Smooth muscle cell (in vitro differentiated cells): ENCODE measurements at regions not wholly inside any gene's neighbourhood (a gene's known extent, or its start where the extent isn't known, plus 50 kb on each side); places are given as distances from the start of the nearest gene placed in this dataset.

ENCODE experiments used
- DNase-seq: peaks from one replicate; lab custom pipeline; 2025; ENCODE audit not compliant: unreplicated experiment; lab: John Stamatoyannopoulos, UW
- H2AFZ ChIP-seq: fragments of 200-600 bp; sonication (generic); 2 replicates; pipeline ENCODE4 v1.6.0; 2016; ENCODE audit warnings: antibody characterized with exemption, low read depth, mild to moderate bottlenecking
- H3F3A ChIP-seq: fragments of 200-600 bp; sonication (generic); 2 replicates; pipeline ENCODE4 v1.6.0; 2017; ENCODE audit warnings: antibody characterized with exemption, low read depth
- H3K27ac ChIP-seq: fragments of 200-600 bp; sonication (generic); 2 replicates; pipeline ENCODE4 v1.5.1; 2016; ENCODE audit warnings: low read depth, mild to moderate bottlenecking
- H3K27me3 ChIP-seq: fragments of 200-600 bp; sonication (generic); 2 replicates; pipeline ENCODE4 v1.6.1; 2016; ENCODE audit warnings: low read depth, mild to moderate bottlenecking
- H3K36me3 ChIP-seq: fragments of 200-600 bp; sonication (generic); 2 replicates; pipeline ENCODE4 v1.5.1; 2016; ENCODE audit warnings: low read depth
- H3K4me1 ChIP-seq: fragments of 200-600 bp; sonication (generic); 2 replicates; pipeline ENCODE4 v1.5.1; 2016; ENCODE audit warnings: low read depth
- H3K4me2 ChIP-seq: fragments of 200-600 bp; sonication (generic); 2 replicates; pipeline ENCODE4 v1.6.0; 2016; ENCODE audit warnings: mild to moderate bottlenecking
- H3K4me3 ChIP-seq: fragments of 200-600 bp; sonication (generic); 2 replicates; pipeline ENCODE4 v1.5.1; 2016; ENCODE audit warnings: mild to moderate bottlenecking
- H3K79me2 ChIP-seq: fragments of 200-600 bp; sonication (generic); 2 replicates; pipeline ENCODE4 v1.6.0; 2016; ENCODE audit warnings: low read depth, mild to moderate bottlenecking
- H3K9ac ChIP-seq: fragments of 200-600 bp; sonication (generic); 2 replicates; pipeline ENCODE4 v1.6.0; 2016; ENCODE audit warnings: low read depth
- H3K9me3 ChIP-seq: fragments of 200-600 bp; sonication (generic); replicated peaks from 2 replicates; pipeline ENCODE4 v1.5.1; 2016; ENCODE audit warnings: low read depth
- H4K20me1 ChIP-seq: fragments of 200-600 bp; sonication (generic); 2 replicates; pipeline ENCODE4 v1.6.0; 2016; ENCODE audit warnings: low read depth
- WGBS: methylation state at CpG from one replicate; pipeline ENCODE4 v1.1.7; 2016; ENCODE audit warnings: low lambda C conversion rate; 5-methylcytosine and 5-hydroxymethylcytosine counted together
- TF ChIP-seq, protein P1 (sequence below): fragments of 200-600 bp; sonication (generic); IDR thresholded peaks from 2 replicates; pipeline ENCODE4 v1.5.1; 2017; ENCODE audit warnings: borderline replicate concordance, mild to moderate bottlenecking, antibody characterized with exemption; ENCODE audit not compliant: insufficient read depth, poor library complexity, severe bottlenecking

- no peaks in the 10 kb centered on the region for H3K9me3 ChIP-seq
- peak overlapping the region; percentile 75 for H3K27ac ChIP-seq
- no peaks in the 10 kb centered on the region for H4K20me1 ChIP-seq
- peak overlapping the region; percentile 83 for H3K4me3 ChIP-seq
- no peak for DNase-seq
- TF ChIP-seq, protein P1, sequence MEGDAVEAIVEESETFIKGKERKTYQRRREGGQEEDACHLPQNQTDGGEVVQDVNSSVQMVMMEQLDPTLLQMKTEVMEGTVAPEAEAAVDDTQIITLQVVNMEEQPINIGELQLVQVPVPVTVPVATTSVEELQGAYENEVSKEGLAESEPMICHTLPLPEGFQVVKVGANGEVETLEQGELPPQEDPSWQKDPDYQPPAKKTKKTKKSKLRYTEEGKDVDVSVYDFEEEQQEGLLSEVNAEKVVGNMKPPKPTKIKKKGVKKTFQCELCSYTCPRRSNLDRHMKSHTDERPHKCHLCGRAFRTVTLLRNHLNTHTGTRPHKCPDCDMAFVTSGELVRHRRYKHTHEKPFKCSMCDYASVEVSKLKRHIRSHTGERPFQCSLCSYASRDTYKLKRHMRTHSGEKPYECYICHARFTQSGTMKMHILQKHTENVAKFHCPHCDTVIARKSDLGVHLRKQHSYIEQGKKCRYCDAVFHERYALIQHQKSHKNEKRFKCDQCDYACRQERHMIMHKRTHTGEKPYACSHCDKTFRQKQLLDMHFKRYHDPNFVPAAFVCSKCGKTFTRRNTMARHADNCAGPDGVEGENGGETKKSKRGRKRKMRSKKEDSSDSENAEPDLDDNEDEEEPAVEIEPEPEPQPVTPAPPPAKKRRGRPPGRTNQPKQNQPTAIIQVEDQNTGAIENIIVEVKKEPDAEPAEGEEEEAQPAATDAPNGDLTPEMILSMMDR: no peak
- no peaks in the 10 kb centered on the region for H3K27me3 ChIP-seq
- peaks cover 6% of the 10 kb centered on the region for H3F3A ChIP-seq
- H3K4me1 ChIP-seq: peaks cover 22% of the 10 kb centered on the region
- no peak overlapping the region for H2AFZ ChIP-seq
- peak overlapping the region; percentile 100 for H3K4me2 ChIP-seq
- H3K36me3 ChIP-seq: no peaks in the 10 kb centered on the region
- peak overlapping the region; percentile 24 for H3K9ac ChIP-seq
- H3K79me2 ChIP-seq: peaks cover 27% of the 10 kb centered on the region
- WGBS: 10% methylated on average over 21 of the region's 21 CpGs
Observed at GRCh38 chr3:124586126-124587052, 143.9 kb upstream of the UMPS start.

- Histone ChIP-seq H2AFZ (no peak overlapping the region), H3K36me3 (no peaks in the 10 kb centered on the region), H3K9me3 (no peaks in the 10 kb centered on the region), H3K4me2 (peak overlapping the region; percentile 100), H3K27me3 (no peaks in the 10 kb centered on the region), H3K9ac (peak overlapping the region; percentile 24), H3F3A (peaks cover 6% of the 10 kb centered on the region), H3K4me3 (peak overlapping the region; percentile 83), H3K79me2 (peaks cover 27% of the 10 kb centered on the region), H3K27ac (peak overlapping the region; percentile 75), H4K20me1 (no peaks in the 10 kb centered on the region), H3K4me1 (peaks cover 22% of the 10 kb centered on the region)
- TF ChIP-seq, protein P1: no peak
- DNase-seq: no peak
- WGBS: 9% methylated on average over 3 of the region's 3 CpGs
Observed at GRCh38 chr3:124587053-124587408, 143.2 kb upstream of the UMPS start.

- H3K9ac ChIP-seq: no peak overlapping the region
- H3K4me3 ChIP-seq: no peak overlapping the region
- TF ChIP-seq, protein P1: no peak
- no peak overlapping the region for H2AFZ ChIP-seq
- peak overlapping the region; percentile 75 for H3K27ac ChIP-seq
- peaks cover 6% of the 10 kb centered on the region for H3F3A ChIP-seq
- H3K27me3 ChIP-seq: no peaks in the 10 kb centered on the region
- no peak for DNase-seq
- WGBS: 67% methylated on average over 1 of the region's 1 CpG
- peaks cover 22% of the 10 kb centered on the region for H3K4me1 ChIP-seq
- no peaks in the 10 kb centered on the region for H4K20me1 ChIP-seq
- H3K4me2 ChIP-seq: no peak overlapping the region
- H3K36me3 ChIP-seq: no peaks in the 10 kb centered on the region
- peaks cover 27% of the 10 kb centered on the region for H3K79me2 ChIP-seq
- no peaks in the 10 kb centered on the region for H3K9me3 ChIP-seq
Observed at GRCh38 chr3:124588036-124588435, 142.2 kb upstream of the UMPS start.
